ENCODE measurements at regions not wholly inside any gene's neighbourhood (a gene's known extent, or its start where the extent isn't known, plus 50 kb on each side); places are given as distances from the start of the nearest gene placed in this dataset.

DNA sequence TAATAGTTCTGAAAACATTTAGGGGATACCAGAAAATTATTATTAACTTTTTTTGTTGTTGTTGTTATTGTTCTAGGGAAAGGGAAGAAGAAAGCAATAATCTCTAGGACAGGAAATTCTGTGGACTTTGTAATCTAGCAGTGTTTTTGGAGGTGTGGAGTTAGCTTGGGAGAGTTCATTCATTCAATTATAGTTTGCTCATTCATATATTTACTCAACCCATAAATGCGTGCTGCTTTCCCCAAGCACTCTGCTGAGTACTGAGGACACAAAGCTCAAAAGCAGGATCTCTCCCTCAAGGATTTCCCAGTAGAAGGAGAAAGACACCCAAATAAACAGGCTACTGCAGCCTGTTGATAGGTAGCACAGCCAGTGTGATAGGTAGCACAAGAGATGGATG lies 984.3 kb downstream of the BCL11A start:
- DNase-seq (ENCODE audit: insufficient read length, low spot score): no peak
- FAIRE-seq: no peak
- TF ChIP-seq, protein P1, sequence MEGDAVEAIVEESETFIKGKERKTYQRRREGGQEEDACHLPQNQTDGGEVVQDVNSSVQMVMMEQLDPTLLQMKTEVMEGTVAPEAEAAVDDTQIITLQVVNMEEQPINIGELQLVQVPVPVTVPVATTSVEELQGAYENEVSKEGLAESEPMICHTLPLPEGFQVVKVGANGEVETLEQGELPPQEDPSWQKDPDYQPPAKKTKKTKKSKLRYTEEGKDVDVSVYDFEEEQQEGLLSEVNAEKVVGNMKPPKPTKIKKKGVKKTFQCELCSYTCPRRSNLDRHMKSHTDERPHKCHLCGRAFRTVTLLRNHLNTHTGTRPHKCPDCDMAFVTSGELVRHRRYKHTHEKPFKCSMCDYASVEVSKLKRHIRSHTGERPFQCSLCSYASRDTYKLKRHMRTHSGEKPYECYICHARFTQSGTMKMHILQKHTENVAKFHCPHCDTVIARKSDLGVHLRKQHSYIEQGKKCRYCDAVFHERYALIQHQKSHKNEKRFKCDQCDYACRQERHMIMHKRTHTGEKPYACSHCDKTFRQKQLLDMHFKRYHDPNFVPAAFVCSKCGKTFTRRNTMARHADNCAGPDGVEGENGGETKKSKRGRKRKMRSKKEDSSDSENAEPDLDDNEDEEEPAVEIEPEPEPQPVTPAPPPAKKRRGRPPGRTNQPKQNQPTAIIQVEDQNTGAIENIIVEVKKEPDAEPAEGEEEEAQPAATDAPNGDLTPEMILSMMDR (IDR thresholded peaks at IDR 0.05; ENCODE audit: insufficient read depth, missing control alignments): no peak

DNA sequence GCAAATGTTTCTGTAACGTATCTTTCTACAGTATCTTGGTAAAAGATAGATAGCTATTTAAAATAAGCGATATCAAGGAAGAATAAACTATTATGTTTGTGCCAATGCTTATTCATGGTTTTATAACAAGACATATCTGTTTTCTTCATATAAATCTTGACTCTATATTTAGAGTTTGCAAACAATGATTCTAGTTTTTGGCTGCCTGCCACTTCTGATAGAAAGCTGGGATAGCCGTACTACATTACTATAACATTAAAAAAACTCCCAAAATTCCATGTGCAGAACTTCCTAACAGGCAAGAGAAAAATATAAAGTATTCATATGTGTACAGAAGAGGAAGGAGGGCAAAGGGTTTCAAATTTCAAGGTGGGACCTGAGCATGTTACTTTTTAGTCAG lies 985.0 kb downstream of the BCL11A start:
- DNase-seq (ENCODE audit: insufficient read length, low spot score) (no peak), FAIRE-seq (no peak)
- TF ChIP-seq, protein P1 (IDR thresholded peaks at IDR 0.05; ENCODE audit: insufficient read depth, missing control alignments): no peak

DNA sequence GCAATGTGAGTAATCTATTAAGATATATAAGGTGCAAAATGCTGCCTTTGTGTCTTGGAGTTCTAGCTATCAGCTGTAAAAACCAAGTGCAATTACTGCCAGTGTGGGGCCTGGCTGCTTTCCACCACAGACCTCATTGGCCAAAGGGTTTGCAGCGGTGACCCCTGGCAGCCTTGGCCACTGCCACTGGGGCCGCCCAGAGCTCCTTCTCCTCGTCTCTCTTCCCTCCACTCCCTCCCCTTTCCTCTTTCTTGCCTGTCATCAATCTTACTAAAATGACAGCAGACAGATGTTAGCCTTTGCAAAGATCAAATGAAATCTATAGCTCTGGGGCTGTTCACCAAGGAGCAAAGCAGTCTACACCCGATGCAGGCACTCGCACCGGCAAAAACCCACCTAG lies 986.3 kb downstream of the BCL11A start:
- FAIRE-seq (no peak), DNase-seq (ENCODE audit: insufficient read length, low spot score) (no peak)
- TF ChIP-seq, protein P1 (IDR thresholded peaks at IDR 0.05; ENCODE audit: insufficient read depth, missing control alignments): no peak

DNA sequence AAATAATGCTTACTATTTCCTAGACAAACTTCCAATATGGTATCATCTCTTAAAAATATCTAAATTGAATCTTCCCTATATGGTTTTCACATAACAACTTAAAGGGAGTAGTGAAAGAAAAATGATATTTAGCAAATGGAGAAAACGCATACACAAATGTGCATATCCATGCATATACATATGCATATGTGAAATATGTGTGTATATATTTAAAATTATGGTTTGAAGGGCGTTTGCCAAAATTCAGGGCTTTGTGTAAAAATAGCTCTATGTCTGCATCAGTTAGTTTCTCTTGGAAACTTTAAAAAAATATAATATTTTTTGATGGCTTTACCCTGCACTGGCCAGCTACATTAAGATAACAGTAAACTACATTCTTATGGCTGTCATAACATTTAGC lies 986.7 kb downstream of the BCL11A start:
- DNase-seq (ENCODE audit: insufficient read length, low spot score) (no peak), FAIRE-seq (no peak)
- TF ChIP-seq, protein P1 (IDR thresholded peaks at IDR 0.05; ENCODE audit: insufficient read depth, missing control alignments): no peak

DNA sequence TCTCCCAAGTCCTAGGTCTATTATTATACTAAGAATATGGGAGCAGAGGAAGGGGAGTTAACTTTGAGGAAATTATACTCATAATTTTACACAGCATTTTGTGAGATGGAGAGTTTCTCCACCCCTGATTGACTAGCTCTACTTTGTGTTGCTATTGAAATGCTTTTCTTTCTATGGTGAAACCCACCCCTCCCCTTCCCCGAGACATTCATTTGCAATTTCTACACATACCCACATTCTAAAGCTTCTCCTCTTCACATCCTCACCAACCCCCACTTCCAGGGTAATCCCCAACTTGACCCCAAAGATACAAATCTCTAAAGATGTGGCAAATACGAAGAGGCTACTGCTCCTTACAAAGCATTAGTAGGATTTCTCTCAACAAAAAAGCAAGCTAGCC lies 992.2 kb downstream of the BCL11A start:
- DNase-seq (ENCODE audit: insufficient read length, low spot score) (no peak), FAIRE-seq (no peak)
- TF ChIP-seq, protein P1 (IDR thresholded peaks at IDR 0.05; ENCODE audit: insufficient read depth, missing control alignments): no peak

DNA sequence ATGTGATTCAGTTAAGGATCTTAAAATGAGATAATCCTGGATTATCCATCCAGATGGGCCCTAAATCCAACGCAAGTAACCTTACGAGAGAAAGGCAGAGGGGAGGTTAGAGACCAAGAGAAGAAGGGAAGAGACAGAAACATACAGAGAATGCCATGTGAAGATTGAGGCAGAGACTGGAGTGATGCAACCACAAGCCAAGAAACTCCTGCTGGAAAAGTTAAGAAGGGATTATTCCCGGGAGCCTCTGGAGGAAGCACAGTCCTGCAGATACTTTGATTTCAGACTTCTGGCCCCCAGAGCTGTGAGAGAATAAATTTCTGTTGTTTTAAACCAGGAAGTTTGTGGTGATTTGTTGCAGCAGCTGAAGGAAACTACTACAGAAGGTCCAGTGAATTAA lies 992.7 kb downstream of the BCL11A start:
- no peak for FAIRE-seq
- TF ChIP-seq, protein P1 (IDR thresholded peaks at IDR 0.05; ENCODE audit: insufficient read depth, missing control alignments): no peak
- no peak for DNase-seq (ENCODE audit: insufficient read length, low spot score)

DNA sequence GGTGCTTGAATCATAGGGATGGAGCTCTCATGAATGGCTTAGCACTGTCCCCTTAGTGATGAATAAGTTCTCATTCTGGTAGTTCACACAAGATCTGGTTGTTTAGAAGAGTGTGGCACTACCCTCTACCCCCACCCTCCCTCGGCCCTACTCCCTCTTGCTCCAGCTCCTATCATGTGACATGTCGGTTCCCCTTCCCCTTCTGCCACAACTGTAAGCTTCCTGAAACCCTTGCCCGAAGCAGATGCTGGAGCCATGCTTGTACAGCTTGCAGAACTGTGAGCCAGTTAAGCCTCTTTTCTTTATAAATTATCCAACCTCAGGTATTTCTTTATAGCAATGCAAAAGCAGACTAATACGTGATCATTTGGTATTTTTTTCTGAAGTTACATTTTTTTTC lies 1012.6 kb downstream of the BCL11A start:
- DNase-seq (ENCODE audit: insufficient read length, low spot score): no peak
- TF ChIP-seq, protein P1 (IDR thresholded peaks at IDR 0.05; ENCODE audit: insufficient read depth, missing control alignments): no peak
- FAIRE-seq: no peak
